IPS-NIHi11 (cell line): ENCODE measurements at regions not wholly inside any gene's neighbourhood (a gene's known extent, or its start where the extent isn't known, plus 50 kb on each side); places are given as distances from the start of the nearest gene placed in this dataset.
"Not testable (repeated sequence)": the region's sequence is repeated elsewhere in the genome, so short reads cannot be mapped to it uniquely, and the experiment has no call there.

Experiments used
- DNase-seq: peaks from one replicate; pipeline ENCODE4 v3.0.0; 2012; ENCODE audit warnings: mixed read lengths, low spot score

DNA sequence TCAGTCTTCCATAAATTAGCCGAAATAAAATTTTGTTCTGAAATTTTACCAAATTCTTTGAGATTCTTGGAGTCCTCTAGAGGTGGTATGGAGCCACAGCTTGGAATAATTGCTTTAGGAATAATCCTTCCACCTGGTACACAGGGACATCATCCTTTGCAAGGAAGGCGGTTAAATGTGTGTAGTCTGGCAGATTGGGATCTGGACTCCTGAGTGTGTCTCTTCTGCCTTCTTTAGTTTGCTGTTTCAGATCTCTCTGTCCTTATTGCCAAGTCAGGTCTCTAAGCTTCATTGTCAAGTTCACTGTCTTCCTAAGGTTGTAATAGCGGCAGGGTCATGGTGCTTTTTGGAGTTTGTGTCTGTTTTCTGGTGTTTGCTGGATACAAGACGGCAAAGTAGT is 393.9 kb upstream of the RGS6 start:
- DNase-seq = no peak

DNA sequence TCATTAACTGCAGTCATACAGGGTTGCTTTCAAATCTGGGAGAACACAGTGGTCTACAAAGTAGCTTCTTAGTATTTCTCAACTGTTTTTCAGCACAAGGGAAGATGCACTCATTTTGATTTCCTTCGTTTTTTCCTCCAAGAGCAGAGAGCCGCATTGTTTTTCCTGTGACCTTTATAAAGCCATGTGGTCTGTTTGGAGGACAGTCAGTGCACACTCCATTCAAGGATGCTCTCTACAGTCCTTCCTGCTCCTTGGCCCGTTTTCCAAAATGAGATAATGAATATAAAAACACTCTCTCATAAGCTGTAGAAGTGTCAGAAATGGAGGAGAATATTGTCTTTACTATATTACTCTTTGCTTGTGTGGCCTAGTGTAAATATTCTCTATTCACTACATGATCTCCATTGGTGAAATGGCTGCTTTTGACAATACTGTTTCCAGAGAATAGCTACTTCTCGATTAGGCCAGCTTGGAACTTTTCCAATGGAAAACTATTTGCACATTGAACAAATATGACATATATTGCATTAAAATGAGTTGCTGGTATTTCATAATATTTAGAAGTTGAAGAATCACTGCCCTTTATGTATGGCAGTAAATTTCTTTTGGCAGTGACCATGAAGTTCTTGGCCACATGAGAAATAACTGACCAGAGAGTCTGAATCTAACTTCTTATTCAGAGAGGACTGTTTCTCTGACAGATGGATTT is 393.1 kb upstream of the RGS6 start:
- DNase-seq = no peak

DNA sequence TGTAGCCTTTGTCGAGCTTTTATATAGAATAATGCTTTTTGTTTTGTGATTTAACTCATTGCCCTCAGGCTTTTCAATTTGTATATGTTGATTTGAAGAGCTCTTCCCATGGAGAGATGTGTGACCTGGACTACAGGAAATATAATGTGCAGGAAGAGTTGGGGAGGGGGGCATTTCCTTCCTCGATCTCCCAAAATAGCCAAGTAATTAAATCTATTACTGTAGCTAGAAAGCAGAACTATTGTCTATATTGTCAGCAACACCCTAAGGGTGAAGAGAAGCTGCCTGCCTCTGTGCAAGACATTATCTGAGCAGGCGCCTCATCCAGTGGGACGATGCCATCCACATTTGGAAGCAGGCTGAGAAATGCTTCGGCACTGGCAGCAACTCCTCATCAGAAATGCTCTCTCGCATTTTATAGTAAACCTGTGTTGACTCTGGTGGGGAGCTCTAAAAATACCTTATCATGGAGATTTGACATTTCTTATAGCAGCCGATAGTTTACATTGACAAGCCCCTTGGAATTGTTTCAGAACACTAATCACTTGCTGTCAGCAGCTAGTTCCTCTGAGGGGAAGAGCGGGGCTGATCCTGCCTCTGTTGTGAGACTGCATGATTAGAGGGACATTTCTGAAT is 392.5 kb upstream of the RGS6 start:
- DNase-seq = no peak

DNA sequence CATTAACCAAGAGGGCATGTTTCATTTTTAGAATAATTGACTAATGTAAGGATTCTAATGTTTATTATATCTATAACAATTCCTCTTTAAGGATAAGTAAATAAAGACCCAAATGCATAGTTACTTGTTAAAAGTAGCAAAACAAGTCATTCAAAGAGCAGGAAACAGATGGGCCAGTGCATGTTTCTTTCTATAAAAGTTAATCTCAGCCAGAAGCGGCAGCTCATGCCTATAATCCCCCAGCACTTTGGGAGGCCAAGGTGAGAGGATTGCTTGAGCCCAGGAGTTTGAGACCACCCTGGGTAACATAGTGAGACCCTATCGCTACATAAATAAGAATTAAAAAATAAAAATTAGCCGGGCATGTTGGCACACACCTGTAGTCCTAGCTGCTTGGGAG is 391.0 kb upstream of the RGS6 start:
- no peak for DNase-seq

DNA sequence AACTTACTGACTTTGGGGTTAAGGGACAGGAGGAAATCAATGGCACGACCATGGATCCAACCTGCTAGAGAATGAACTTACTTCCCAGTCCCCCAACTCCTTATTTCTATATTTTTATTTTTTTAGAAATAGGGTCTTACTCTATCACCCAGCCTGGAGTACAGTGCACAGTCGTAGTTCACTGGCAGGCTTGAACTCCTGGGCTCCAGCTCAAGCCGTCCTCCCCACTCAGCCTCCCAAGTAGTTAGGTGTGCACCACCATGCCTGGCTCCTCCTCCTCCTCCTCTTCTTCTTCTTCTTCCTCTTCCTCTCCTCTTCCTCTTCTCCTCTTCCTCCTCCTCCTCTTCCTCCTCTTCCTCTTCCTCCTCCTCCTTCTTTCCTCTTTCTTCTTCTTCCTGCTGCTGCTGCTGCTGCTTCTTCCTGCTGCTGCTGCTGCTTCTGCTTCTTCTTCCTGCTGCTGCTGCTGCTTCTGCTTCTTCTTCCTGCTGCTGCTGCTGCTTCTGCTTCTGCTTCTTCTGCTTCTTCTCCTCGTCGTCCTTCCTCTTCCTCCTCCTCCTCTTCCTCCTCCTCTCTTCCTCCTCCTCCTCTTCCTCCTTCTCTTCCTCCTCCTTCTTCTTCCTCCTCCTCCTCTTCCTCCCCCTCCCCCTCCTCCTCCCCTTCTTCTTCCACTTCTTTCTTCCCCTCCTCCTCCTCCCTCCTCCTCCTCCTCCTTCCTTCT is 390.1 kb upstream of the RGS6 start:
- DNase-seq = no peak

DNA sequence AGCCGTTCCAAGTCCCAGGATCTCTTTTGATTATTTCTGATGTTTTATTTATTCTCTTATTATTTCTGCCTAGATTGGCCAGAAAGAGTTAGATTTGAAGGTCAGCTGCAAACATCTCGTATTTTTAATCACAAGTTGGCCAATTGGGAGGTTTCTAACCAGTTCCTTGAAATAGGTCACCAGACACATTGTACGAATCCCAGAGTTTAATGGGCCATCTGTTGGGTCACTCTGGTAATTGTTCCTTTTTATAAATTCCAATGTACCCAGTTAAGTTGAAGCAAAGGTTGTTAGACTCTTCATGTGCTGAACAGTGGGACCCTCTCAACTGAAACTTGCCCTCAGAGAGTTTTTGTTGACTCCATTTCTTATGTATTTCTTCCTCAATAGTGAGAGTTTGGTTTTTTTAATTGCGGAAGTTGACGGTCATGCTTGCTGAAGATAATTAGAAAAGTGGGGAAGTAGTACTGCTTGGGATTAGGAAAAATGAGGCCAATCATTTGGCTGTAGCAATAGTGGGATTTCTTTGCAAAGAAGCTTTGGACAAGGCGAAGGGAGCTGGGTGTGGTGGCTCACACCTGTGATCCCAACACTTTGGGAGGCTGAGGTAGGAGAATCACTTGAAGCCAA is 382.7 kb upstream of the RGS6 start:
- no peak for DNase-seq

DNA sequence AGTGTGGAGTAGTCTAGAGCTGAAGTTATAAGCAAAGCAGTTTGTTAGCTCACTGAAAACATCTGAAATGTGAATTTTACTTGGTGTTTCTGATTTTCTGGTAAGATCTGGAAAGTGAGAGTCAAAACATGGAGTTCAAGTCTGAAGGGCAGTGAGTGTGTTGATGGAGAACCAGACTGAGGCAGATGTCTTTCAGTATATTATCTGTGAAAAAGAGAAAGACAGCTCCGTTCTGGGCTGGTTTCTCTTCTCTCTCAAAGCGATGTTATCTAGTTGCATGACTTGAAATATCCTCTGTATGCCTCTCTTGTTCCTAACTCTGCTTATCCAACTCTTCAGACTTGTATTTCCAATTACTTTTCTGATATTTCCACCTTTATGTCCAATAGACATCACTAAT is 381.9 kb upstream of the RGS6 start:
- DNase-seq = no peak

DNA sequence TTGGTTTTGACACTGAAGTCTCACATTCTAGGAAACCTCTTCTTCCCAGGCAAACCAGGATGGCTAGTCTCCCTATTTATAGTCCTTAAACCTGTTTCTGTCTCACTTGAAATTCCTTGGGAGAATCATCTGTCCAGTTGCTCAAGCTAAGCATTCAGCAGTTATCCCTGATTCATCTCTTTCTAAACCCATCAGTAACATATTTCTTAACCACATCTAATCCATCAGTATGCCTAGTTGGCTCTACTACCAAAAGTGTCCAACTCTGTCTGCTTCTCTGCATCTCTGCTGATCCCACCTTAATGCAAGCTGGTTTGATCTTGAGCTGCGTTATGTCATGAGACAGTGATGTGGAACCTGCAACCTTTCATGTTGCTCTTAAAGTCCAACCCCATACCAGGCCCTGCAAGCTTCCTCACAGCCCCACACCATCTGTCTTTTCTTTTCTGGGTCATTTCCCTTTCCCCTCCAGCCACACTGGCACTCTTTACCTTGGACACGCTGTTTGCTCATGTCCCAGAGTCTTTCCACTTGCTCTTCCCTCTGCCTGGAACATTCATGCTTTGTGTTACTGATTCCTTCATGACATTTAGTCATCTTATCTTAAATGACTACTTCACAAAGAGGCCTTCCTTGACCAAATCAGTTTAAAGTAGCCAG is 380.8 kb upstream of the RGS6 start:
- DNase-seq = no peak

DNA sequence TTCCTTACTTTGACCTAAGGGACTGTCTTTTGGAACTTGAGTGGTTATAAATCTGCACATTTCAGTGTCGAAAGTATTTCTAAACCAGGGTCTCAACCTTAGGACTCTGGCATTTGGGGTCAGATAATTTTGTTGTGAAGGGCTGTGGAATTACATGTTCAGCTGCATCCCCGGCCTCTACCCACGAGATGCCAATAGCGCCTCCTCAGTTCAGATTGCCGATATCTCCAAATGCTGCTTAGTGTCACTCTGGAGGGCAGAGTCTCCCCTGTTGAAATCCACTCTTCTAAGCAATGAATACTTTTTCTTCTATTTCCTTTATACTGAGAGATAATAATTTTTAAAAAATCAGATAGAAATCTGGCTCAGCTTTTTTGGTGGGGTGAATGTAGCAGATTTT is 379.4 kb upstream of the RGS6 start:
- DNase-seq = no peak

DNA sequence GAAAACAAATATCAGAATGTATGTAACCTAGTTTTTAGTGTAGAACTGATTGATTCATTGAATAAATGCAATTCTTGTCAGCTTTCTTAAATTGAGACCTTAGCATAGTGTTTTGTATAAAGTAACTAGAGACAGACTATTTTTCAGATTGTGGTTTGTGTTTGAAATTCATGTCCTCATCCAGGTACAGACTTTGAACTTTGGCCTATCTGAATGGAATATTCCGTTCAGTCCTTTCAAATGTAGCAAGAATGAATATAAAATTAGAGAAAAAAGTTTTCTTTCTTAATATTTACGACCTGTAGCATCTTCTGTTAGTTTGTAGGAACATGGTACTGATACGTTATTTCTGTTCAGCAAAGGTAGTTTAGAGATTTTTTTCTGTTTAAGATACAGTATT is 378.4 kb upstream of the RGS6 start:
- DNase-seq = no peak

DNA sequence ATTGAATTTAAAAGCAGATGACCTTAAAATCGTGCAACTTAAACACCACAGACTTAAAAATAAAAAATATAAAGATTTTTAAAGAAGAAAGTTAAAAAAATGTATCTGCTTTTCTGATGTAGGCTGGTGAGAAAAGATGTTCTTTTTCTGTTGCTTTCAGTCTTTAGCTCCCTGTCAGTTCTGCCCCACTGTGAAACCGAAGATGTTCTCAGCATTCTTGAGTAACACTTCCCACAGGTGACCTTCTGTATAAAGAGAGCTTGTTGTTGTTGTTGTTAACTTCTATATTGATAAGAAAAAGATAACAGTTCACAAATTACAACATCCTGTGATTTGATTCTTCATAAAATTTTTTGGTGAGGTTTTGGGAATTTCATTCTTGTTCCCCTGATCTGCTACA is 377.9 kb upstream of the RGS6 start:
- no peak for DNase-seq

DNA sequence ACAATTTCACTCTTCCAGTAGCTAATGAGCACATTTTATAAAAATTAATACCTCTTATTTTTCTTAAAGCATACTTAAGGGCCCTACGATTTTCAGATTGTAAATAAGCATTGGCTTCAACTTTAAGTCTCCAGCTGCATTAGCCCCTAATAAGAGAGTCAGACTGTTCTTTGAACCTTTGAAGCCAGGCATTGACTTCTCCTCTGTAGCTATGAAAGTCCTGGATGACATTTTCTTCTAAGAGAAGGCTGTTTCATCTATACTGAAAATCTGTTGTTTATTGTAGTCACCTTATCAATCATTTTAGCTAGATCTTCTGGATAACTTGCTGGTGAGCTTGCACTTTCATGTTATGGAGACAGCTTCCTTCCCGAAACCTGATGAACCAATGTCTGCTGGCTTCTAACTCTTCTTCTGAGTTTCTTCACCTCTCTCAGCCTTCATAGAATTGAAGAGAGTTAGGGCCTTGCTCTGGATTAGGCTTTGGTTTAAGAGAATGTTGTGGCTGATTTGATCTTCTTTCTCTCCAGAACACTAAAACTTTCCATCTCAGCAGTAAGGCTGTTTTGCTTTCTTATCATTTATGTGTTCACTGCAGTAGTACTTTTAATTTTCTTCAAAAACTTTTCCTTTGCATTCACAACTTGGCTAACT is 377.1 kb upstream of the RGS6 start:
- no peak for DNase-seq

DNA sequence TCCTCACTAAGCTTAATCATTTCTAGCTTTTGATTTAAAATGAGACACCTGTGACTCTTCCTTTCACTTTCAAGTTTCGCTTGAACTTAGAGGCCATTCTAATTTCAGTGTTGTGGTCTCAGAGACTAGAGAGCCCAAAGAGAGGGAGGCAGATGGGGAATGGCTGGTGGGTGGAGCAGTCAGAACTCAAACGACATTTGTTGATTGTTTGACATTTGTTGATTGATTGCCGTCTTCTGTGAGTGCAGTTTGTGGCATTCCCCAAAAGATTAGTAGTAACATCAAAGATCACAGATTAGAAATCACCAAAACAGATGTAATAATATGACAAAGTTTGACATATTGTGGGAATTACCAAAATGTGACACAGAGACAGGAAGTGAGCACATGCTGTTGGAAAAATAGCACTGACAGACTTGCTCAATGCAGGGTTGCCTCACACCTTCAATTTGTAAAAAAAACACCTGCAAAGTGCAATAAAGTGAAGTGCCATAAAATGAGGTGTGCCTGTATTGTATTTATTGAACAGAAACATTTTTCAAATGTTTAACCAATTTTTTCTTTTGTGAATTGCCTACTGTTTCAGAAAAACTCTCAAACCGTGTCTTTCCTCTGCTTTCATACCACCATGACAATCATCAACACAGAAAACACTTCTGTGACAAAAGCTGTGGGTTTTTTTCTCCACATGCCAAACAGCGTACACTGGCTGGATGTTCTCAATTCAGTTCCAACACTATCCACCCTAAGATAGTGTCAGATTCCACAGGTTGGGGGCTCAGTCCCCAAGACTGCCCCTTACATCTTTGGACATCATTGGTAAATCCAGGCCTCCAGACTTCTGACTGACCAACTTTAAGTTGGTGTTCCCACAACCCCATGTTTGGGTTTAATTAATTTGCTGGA is 376.3 kb upstream of the RGS6 start:
- no peak for DNase-seq

DNA sequence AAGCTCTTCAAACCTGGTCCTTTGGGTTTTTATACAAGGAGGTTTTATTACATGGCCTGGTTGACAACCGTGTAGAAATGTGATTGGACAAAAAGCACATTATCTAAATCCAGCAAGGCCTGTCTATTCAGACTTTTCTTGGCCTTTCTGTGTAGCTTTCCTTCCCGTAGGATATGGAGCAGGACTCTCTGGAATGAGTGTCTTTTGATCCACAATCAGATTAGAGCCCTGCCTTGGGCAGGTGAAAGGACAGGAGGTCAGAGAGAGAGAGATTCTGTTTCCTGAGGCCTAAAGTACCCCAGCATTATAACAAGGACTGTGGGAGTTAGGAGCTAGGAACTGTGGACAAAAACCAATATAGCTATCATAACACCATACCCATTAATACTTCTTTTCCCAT is 375.5 kb upstream of the RGS6 start:
- no peak for DNase-seq

DNA sequence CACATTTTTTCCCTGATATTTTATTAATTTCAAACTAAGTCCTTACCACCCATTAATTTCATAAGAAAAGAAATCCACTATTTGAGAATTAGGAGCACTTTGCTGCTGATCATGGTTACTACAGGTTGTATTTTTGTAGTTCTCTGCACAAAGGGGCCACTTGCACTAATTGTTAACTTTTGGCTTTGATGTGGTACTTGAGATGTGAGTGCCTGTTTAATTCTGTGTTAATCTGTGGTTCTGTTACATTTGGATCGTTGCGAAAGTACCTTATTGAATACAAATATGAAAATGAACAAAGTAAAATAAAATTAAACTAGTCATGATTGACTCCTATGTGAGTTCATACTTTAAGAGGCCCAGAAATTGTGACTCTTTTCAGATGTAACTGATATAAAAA is 374.9 kb upstream of the RGS6 start:
- no peak for DNase-seq

DNA sequence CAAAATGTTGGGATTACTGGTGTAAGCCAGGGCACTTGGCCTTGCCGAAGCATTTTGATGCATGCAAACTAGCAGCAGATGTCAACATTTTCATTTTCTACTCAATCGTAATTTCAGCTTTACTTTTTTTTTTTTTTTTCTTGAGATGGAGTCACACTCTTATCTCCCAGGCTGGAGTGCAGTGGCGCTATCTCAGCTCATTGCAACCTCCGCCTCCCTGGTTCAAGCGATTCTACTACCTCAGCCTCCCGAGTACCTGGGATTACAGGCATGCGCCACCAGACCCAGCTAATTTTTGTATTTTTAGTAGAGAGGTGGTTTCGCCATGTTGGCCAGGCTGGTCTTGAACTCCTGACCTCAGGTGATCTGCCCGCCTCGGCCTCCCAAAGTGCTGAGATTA is 373.3 kb upstream of the RGS6 start:
- DNase-seq = not testable (repeated sequence)

DNA sequence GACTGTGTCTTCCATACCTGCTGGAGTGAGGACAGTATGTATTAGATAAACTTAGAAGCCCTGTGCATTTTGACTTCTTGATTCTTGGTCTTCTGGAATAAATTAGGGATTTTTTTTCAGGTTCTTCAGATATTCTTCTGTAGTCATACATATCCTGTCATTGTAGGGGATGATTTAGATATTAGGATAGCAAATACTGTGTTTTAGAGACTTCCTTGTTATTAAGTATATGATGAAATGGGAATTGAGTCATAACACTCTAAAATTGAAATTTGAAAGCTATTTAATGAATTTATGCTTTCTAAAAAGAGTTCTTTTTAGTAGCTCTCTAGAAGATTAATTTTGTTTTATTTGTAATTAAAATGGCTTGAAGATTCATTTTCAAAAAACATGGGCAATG is 371.5 kb upstream of the RGS6 start:
- no peak for DNase-seq

DNA sequence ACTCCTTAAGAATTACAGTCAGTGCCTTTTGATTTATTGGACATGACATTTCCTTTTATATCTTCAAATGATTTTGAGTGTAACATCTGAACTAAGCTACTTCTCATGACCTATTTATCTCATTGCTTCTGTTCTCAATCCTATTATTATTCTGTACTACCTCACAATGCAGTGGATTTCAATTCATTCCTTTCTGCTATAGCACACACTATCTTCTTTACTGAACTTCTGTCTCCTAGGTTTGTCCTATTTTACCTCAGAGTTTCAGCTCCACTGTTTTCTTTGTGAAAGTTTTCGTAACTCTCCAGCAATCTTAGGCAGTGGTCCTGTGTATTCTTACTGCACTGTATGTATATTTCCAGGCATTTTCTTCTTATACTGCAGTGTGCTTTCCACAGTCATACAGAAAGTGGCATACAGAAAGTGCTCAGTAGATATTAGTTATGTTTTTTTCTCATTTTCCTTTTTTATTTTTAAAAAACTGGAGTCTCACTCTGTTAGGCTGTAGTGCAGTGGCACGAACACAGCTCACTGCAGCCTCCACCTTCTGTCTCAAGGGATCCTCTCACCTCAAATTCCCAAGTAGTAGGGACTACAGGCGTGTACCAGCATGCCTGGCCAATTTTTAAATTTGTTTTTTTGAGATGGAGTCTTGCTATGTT is 368.6 kb upstream of the RGS6 start:
- DNase-seq = no peak

DNA sequence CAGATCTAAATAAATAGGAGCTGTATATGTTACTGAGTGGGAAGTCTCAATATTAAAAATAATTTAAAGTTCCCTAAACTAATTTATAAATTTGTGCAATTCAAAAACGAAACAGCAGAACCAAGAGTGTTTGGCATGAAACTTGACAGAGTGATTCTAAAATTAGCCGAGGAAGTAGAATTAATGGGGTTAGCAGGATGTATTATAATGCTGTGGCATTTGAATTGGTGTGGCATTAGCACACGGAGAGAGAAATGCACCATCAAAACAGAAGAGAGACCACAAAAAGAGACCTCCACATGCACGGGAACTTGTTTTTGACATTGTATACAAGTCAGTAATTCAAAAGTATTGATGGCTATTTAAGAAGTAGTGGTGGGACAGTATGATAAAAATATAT is 366.0 kb upstream of the RGS6 start:
- DNase-seq = no peak

DNA sequence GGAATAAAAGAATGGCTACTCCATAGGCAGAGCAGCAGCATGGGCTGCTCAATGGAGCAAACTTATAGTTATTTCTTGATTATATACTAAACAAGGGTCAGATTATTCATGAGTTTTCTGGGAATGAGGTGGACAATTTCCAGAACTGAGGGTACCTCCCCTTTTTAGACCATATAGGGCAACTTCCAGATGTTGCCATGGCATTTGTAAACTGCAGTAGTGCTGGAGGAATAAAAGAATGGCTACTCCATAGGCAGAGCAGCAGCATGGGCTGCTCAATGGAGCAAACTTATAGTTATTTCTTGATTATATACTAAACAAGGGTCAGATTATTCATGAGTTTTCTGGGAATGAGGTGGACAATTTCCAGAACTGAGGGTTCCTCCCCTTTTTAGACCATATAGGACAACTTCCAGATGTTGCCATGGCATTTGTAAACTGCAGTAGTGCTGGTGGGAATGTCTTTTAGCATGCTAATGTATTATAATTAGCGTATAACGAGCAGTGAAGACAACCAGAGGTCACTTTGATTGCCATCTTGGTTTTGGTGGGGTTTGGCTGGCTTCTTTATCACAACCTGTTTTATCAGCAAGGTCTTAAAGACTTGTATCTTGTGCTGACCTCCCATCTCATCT is 364.6 kb upstream of the RGS6 start:
- not testable (repeated sequence) for DNase-seq
